Sigmoid colon (tissue), 6 donors: ENCODE measurements at regions not wholly inside any gene's neighbourhood (a gene's known extent, or its start where the extent isn't known, plus 50 kb on each side); places are given as distances from the start of the nearest gene placed in this dataset.

Experiments used
- DNase-seq: peaks from one replicate; pipeline ENCODE4 v3.0.0-alpha.2; 2019
- H3K27ac ChIP-seq, 4 donors: fragments of 200-600 bp; sonication (generic); one replicate each; pipeline ENCODE4 v1.5.1; 2016 to 2019; ENCODE audit warnings: mild to moderate bottlenecking in 1 of 4
- H3K27me3 ChIP-seq, 3 donors: fragments of 200-600 bp; sonication (generic); one replicate each; pipeline ENCODE4 v1.5.1; 2019; ENCODE audit warnings: mild to moderate bottlenecking in 1 of 3
- H3K36me3 ChIP-seq, 4 donors: fragments of 200-600 bp; sonication (generic); one replicate each; pipeline ENCODE4 v1.5.1; 2016 to 2019
- H3K4me1 ChIP-seq, 4 donors: fragments of 200-600 bp; sonication (generic); one replicate each; pipeline ENCODE4 v1.5.1; 2017 to 2019
- H3K4me3 ChIP-seq, 4 donors: fragments of 200-600 bp; sonication (generic); one replicate each; pipeline ENCODE4 v1.5.1; 2017 to 2019; ENCODE audit warnings: mild to moderate bottlenecking in 2 of 4, moderate library complexity in 1 of 4
- H3K9me3 ChIP-seq, 4 donors: fragments of 200-600 bp in 3 of 4; sonication (generic) in 3 of 4; one replicate each; pipeline versions ENCODE4 v1.5.1 to v1.6.1; 2013 to 2019
- CTCF ChIP-seq, 4 experiments: fragments of 450-650 bp in 3 of 4; fragments of 200-600 bp in 1 of 4; IDR thresholded peaks; one replicate each; pipeline ENCODE4 v1.5.1; 2016 to 2019; ENCODE audit warnings: antibody characterized with exemption in 4 of 4, mild to moderate bottlenecking in 3 of 4, moderate library complexity in 2 of 4
- EP300 ChIP-seq, 4 donors: sonication (generic); formaldehyde crosslinking; IDR thresholded peaks; one replicate each; pipeline ENCODE4 v1.6.1; 2017; ENCODE audit warnings: antibody characterized with exemption in 4 of 4
- POLR2A ChIP-seq, 2 donors: fragments of 450-650 bp; IDR thresholded peaks; one replicate each; pipeline ENCODE4 v1.6.1; 2016; ENCODE audit warnings: antibody characterized with exemption in 2 of 2, mild to moderate bottlenecking in 2 of 2, moderate library complexity in 2 of 2
- POLR2AphosphoS5 ChIP-seq, 4 donors: sonication (generic); formaldehyde crosslinking; IDR thresholded peaks; one replicate each; pipeline ENCODE4 v1.6.1; 2017; ENCODE audit warnings: antibody characterized with exemption in 4 of 4
- WGBS, 2 donors: extraction: QIAGEN DNeasy Blood & Tissue Kit; methylation state at CpG; one replicate each; pipeline ENCODE4 v1.1.7; 2013; 5-methylcytosine and 5-hydroxymethylcytosine counted together
- intact Hi-C: fragments of 100-400 bp; cut with DNase I; formaldehyde crosslinking; loops from one replicate; pipeline ENCODE4 v1.15.1; 2023
- donor health status: healthy with polysubstance abuse.
- donor health status: healthy.

GRCh38 chr5:74123929-74124328, 497.9 kb downstream of the ARHGEF28 start:
- Histone ChIP-seq H3K4me1 (no peaks in the 10 kb centered on the region), H3K27ac (no peak overlapping the region), H3K36me3 (no peaks in the 10 kb centered on the region), H3K9me3 (no peaks in the 10 kb centered on the region), H3K27me3 (no peaks in the 10 kb centered on the region), H3K4me3 (no peak overlapping the region)
- intact Hi-C loops = no loop called here
- no peak for TF ChIP-seq EP300 (IDR thresholded peaks at IDR 0.05)
- TF ChIP-seq CTCF (IDR thresholded peaks at IDR 0.05) = no peak
- TF ChIP-seq POLR2A (IDR thresholded peaks at IDR 0.05) = no peak
- no peak for TF ChIP-seq POLR2AphosphoS5 (IDR thresholded peaks at IDR 0.05)
- 86 to 92% methylated on average over 5 of the region's 5 CpGs for WGBS, 2 donors
- no peak for DNase-seq

- Histone ChIP-seq H3K4me3 (no peak overlapping the region), H3K27ac (no peak overlapping the region), H3K4me1 (no peaks in the 10 kb centered on the region), H3K9me3 (peaks cover 0 to 3% (median 0%) of the 10 kb centered on the region in 4 donors), H3K36me3 (no peaks in the 10 kb centered on the region), H3K27me3 (no peaks in the 10 kb centered on the region)
- DNase-seq = no peak
- TF ChIP-seq CTCF (IDR thresholded peaks at IDR 0.05) = no peak
- no peak for TF ChIP-seq EP300 (IDR thresholded peaks at IDR 0.05)
- TF ChIP-seq POLR2A (IDR thresholded peaks at IDR 0.05) = no peak
- TF ChIP-seq POLR2AphosphoS5 (IDR thresholded peaks at IDR 0.05) = no peak
- intact Hi-C loops = no loop called here
- 79 to 81% methylated on average over 6 of the region's 6 CpGs for WGBS, 2 donors
These were observed 497.1 kb downstream of the ARHGEF28 start for GRCh38 chr5:74122979-74123590.

- no peaks in the 10 kb centered on the region for H3K27me3 ChIP-seq
- no peaks in the 10 kb centered on the region for H3K4me1 ChIP-seq
- intact Hi-C loops = no loop called here
- TF ChIP-seq EP300 (IDR thresholded peaks at IDR 0.05) = no peak
- TF ChIP-seq CTCF (IDR thresholded peaks at IDR 0.05) = no peak
- TF ChIP-seq POLR2A (IDR thresholded peaks at IDR 0.05) = no peak
- TF ChIP-seq POLR2AphosphoS5 (IDR thresholded peaks at IDR 0.05) = no peak
- no peaks in the 10 kb centered on the region for H3K36me3 ChIP-seq
- WGBS, 2 donors = 42 to 71% methylated on average over 1 of the region's 1 CpG
- H3K9me3 ChIP-seq = peaks cover 0 to 3% (median 0%) of the 10 kb centered on the region in 4 donors
- H3K27ac ChIP-seq = no peak overlapping the region
- no peak for DNase-seq
- H3K4me3 ChIP-seq = no peak overlapping the region
These were observed 496.2 kb downstream of the ARHGEF28 start for GRCh38 chr5:74122175-74122574.

- intact Hi-C loops = no loop called here
- H3K27ac ChIP-seq = no peak overlapping the region
- peaks cover 0 to 3% (median 0%) of the 10 kb centered on the region in 4 donors for H3K9me3 ChIP-seq
- 96 to 98% methylated on average over 3 of the region's 3 CpGs for WGBS, 2 donors
- no peak overlapping the region for H3K4me3 ChIP-seq
- no peaks in the 10 kb centered on the region for H3K4me1 ChIP-seq
- H3K36me3 ChIP-seq = no peaks in the 10 kb centered on the region
- no peaks in the 10 kb centered on the region for H3K27me3 ChIP-seq
- TF ChIP-seq CTCF (IDR thresholded peaks at IDR 0.05) (no peak), POLR2A (IDR thresholded peaks at IDR 0.05) (no peak), EP300 (IDR thresholded peaks at IDR 0.05) (no peak), POLR2AphosphoS5 (IDR thresholded peaks at IDR 0.05) (no peak)
- DNase-seq = no peak
These were observed 494.6 kb downstream of the ARHGEF28 start for GRCh38 chr5:74120585-74120984.

- no peaks in the 10 kb centered on the region for H3K27me3 ChIP-seq
- 64 to 68% methylated on average over 2 of the region's 2 CpGs for WGBS, 2 donors
- no peak for DNase-seq
- TF ChIP-seq EP300 (IDR thresholded peaks at IDR 0.05) (no peak), POLR2A (IDR thresholded peaks at IDR 0.05) (no peak), CTCF (IDR thresholded peaks at IDR 0.05) (no peak), POLR2AphosphoS5 (IDR thresholded peaks at IDR 0.05) (no peak)
- intact Hi-C loops = no loop called here
- H3K4me1 ChIP-seq = no peaks in the 10 kb centered on the region
- peaks cover 0 to 3% (median 0%) of the 10 kb centered on the region in 4 donors for H3K9me3 ChIP-seq
- no peak overlapping the region for H3K4me3 ChIP-seq
- no peaks in the 10 kb centered on the region for H3K36me3 ChIP-seq
- no peak overlapping the region for H3K27ac ChIP-seq
These were observed 492.1 kb downstream of the ARHGEF28 start for GRCh38 chr5:74118071-74118470.
